ENCODE measurements at regions not wholly inside any gene's neighbourhood (a gene's known extent, or its start where the extent isn't known, plus 50 kb on each side); places are given as distances from the start of the nearest gene placed in this dataset.

DNA sequence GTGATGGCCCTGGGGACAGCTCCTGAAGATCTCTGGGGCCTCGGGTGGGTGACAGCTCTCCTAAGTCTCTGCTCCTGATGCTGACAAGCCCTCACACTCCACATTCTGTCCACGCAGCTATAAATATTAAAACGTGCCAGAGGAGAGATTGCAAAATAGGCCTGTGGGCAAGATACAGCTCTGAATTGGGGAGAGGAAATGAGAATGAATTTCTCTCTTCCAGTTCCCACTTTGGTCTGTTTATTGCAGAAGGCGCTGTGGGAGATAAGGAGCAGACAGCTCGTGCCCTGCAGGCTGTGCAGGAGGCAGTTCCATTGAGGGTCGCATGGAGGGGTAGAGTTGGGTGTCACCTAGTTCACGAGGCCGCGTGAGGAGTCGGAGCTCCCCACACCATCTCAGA is 87.5 kb upstream of the SDK2 start:
- TF ChIP-seq, protein P1, sequence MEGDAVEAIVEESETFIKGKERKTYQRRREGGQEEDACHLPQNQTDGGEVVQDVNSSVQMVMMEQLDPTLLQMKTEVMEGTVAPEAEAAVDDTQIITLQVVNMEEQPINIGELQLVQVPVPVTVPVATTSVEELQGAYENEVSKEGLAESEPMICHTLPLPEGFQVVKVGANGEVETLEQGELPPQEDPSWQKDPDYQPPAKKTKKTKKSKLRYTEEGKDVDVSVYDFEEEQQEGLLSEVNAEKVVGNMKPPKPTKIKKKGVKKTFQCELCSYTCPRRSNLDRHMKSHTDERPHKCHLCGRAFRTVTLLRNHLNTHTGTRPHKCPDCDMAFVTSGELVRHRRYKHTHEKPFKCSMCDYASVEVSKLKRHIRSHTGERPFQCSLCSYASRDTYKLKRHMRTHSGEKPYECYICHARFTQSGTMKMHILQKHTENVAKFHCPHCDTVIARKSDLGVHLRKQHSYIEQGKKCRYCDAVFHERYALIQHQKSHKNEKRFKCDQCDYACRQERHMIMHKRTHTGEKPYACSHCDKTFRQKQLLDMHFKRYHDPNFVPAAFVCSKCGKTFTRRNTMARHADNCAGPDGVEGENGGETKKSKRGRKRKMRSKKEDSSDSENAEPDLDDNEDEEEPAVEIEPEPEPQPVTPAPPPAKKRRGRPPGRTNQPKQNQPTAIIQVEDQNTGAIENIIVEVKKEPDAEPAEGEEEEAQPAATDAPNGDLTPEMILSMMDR (conservative IDR thresholded peaks at IDR 0.05; ENCODE audit: low read depth, low read length): no peak
- TF ChIP-seq EZH2phosphoT487 (IDR thresholded peaks at IDR 0.05; ENCODE audit: borderline replicate concordance, low read length): no peak

Measured in PC-3 (cell line).